ENCODE measurements at regions not wholly inside any gene's neighbourhood (a gene's known extent, or its start where the extent isn't known, plus 50 kb on each side); places are given as distances from the start of the nearest gene placed in this dataset.

- TF ChIP-seq CTCF (IDR thresholded peaks at IDR 0.05) (no peak), POLR2A (IDR thresholded peaks at IDR 0.05) (no peak), POLR2AphosphoS5 (IDR thresholded peaks at IDR 0.05) (no peak), EP300 (IDR thresholded peaks at IDR 0.05) (no peak)
Observed at GRCh38 chr7:21092766-21093702, 306.3 kb upstream of the SP8 start.

All from sigmoid colon (tissue), 4 donors.